Fibroblast of skin of right quadriceps (primary cell): ENCODE measurements at regions not wholly inside any gene's neighbourhood (a gene's known extent, or its start where the extent isn't known, plus 50 kb on each side); places are given as distances from the start of the nearest gene placed in this dataset.
"Not testable (repeated sequence)": the region's sequence is repeated elsewhere in the genome, so short reads cannot be mapped to it uniquely, and the experiment has no call there.

Source experiments
- DNase-seq: peaks from one replicate; pipeline ENCODE4 v3.0.0-alpha.2; 2013

GRCh38 chr2:88396209-88396608, 56.3 kb downstream of the FOXI3 start:
- no peak for DNase-seq

GRCh38 chr2:88377641-88377991, 74.9 kb downstream of the FOXI3 start:
- DNase-seq = no peak

GRCh38 chr2:88372042-88372441, 80.5 kb downstream of the FOXI3 start:
- no peak for DNase-seq

- DNase-seq = not testable (repeated sequence)
Observed at GRCh38 chr2:88365408-88365807, 87.1 kb downstream of the FOXI3 start.

GRCh38 chr2:88355486-88355885, 97.0 kb downstream of the FOXI3 start:
- no peak for DNase-seq

- no peak for DNase-seq
Observed at GRCh38 chr2:88351249-88351601, 101.3 kb downstream of the FOXI3 start.

- peak; percentile 11 for DNase-seq
Observed at GRCh38 chr2:88350331-88351248, 101.9 kb downstream of the FOXI3 start.

GRCh38 chr2:88345842-88346241, 106.7 kb downstream of the FOXI3 start:
- DNase-seq = no peak

GRCh38 chr2:88342749-88343148, 109.7 kb downstream of the FOXI3 start:
- no peak for DNase-seq

GRCh38 chr2:88334418-88334817, 118.1 kb downstream of the FOXI3 start:
- DNase-seq = no peak

GRCh38 chr2:88331239-88331638, 121.3 kb downstream of the FOXI3 start:
- DNase-seq = no peak

GRCh38 chr2:88329815-88330603, 122.5 kb downstream of the FOXI3 start:
- peak; percentile 27 for DNase-seq

GRCh38 chr2:88321449-88322248, 130.8 kb downstream of the FOXI3 start:
- DNase-seq = no peak

GRCh38 chr2:88320076-88320773, 132.3 kb downstream of the FOXI3 start:
- no peak for DNase-seq

GRCh38 chr2:88318956-88319330, 133.6 kb downstream of the FOXI3 start:
- DNase-seq = no peak

GRCh38 chr2:88318071-88318955, 134.2 kb downstream of the FOXI3 start:
- no peak for DNase-seq

GRCh38 chr2:88310787-88311186, 140.6 kb downstream of the THNSL2 start:
- DNase-seq = no peak

GRCh38 chr2:88307817-88308216, 137.7 kb downstream of the THNSL2 start:
- no peak for DNase-seq

- no peak for DNase-seq
Observed at GRCh38 chr2:88303865-88304264, 133.7 kb downstream of the THNSL2 start.

GRCh38 chr2:88296247-88296646, 126.1 kb downstream of the THNSL2 start:
- DNase-seq = no peak

GRCh38 chr2:88283886-88284592, 113.9 kb downstream of the THNSL2 start:
- no peak for DNase-seq
